Esophagus muscularis mucosa (tissue), 4 donors: ENCODE measurements at regions not wholly inside any gene's neighbourhood (a gene's known extent, or its start where the extent isn't known, plus 50 kb on each side); places are given as distances from the start of the nearest gene placed in this dataset.

Experiments used
- DNase-seq: peaks from one replicate; pipeline ENCODE4 v3.0.0-alpha.2; 2017; ENCODE audit errors: extremely low spot score
- H3K27ac ChIP-seq, 4 donors: fragments of 200-600 bp; sonication (generic); replicated peaks in 1 of 4; 1 replicate in 3 of 4; 2 replicates in 1 of 4; pipeline ENCODE4 v1.5.1; 2016 to 2019; ENCODE audit warnings: mild to moderate bottlenecking in 1 of 4
- H3K27me3 ChIP-seq, 4 donors: fragments of 200-600 bp; sonication (generic); one replicate each; pipeline versions ENCODE4 v1.5.1 to v1.6.0; 2016 to 2019
- H3K36me3 ChIP-seq, 4 donors: fragments of 200-600 bp; sonication (generic); one replicate each; pipeline ENCODE4 v1.5.1; 2016 to 2019
- H3K4me1 ChIP-seq, 4 donors: fragments of 200-600 bp; sonication (generic); one replicate each; pipeline ENCODE4 v1.5.1; 2016 to 2019
- H3K4me3 ChIP-seq, 4 donors: fragments of 200-600 bp; sonication (generic); 1 replicate in 2 of 4; 2 replicates in 2 of 4; pipeline ENCODE4 v1.5.1; 2016 to 2019; ENCODE audit warnings: mild to moderate bottlenecking in 4 of 4, moderate library complexity in 1 of 4
- H3K9me3 ChIP-seq, 4 donors: fragments of 200-600 bp; sonication (generic); 1 replicate in 3 of 4; 2 replicates in 1 of 4; pipeline ENCODE4 v1.5.1; 2016 to 2019
- EP300 ChIP-seq: sonication (generic); formaldehyde crosslinking; IDR thresholded peaks from one replicate; pipeline ENCODE4 v1.6.1; 2017; ENCODE audit warnings: antibody characterized with exemption
- POLR2A ChIP-seq: fragments of 450-650 bp; IDR thresholded peaks from one replicate; pipeline ENCODE4 v1.6.1; 2017; ENCODE audit warnings: antibody characterized with exemption, moderate library complexity, mild to moderate bottlenecking, low read depth
- POLR2AphosphoS5 ChIP-seq, 2 donors: sonication (generic); formaldehyde crosslinking; IDR thresholded peaks; one replicate each; pipeline ENCODE4 v1.6.1; 2017; ENCODE audit warnings: antibody characterized with exemption in 2 of 2
- WGBS: methylation state at CpG from one replicate; pipeline ENCODE4 v1.1.5; 2018; 5-methylcytosine and 5-hydroxymethylcytosine counted together
- intact Hi-C: fragments of 100-400 bp; cut with DNase I; formaldehyde crosslinking; loops from one replicate; pipeline ENCODE4 v1.15.1; 2023
- TF ChIP-seq, protein P1 (sequence below), 3 experiments: fragments of 200-600 bp in 2 of 3; fragments of 450-650 bp in 1 of 3; sonication (generic) in 2 of 3; IDR thresholded peaks; one replicate each; pipeline ENCODE4 v1.5.1; 2017 to 2019; ENCODE audit warnings: antibody characterized with exemption in 3 of 3, mild to moderate bottlenecking in 2 of 3, moderate library complexity in 1 of 3

DNA sequence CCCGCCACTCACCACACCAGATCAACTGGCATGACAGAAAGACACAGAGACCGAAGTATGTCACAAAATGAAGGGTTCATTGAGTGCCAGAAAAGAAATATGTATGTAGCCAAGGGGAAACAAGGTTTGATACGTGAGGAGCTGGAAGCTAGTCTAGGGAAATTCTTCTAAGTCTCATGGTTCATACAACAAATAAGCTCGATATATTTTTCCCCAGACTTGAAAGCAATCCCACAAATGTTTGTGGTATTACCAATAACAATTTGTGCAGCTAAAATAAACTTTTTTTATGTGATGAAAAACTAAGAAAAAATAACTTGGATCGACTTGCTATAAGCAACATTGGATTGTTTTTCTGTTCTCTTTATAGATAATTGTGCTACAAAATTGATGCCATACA lies 777.0 kb downstream of the TSN start:
- no peak overlapping the region for H3K27ac ChIP-seq
- H3K36me3 ChIP-seq, result no peaks in the 10 kb centered on the region
- H3K9me3 ChIP-seq, result no peaks in the 10 kb centered on the region
- no peaks in the 10 kb centered on the region for H3K27me3 ChIP-seq
- intact Hi-C loops, result no loop called here
- H3K4me1 ChIP-seq, result no peaks in the 10 kb centered on the region
- TF ChIP-seq EP300 (no peak), POLR2AphosphoS5 (IDR thresholded peaks at IDR 0.05) (no peak), POLR2A (no peak)
- TF ChIP-seq, protein P1, sequence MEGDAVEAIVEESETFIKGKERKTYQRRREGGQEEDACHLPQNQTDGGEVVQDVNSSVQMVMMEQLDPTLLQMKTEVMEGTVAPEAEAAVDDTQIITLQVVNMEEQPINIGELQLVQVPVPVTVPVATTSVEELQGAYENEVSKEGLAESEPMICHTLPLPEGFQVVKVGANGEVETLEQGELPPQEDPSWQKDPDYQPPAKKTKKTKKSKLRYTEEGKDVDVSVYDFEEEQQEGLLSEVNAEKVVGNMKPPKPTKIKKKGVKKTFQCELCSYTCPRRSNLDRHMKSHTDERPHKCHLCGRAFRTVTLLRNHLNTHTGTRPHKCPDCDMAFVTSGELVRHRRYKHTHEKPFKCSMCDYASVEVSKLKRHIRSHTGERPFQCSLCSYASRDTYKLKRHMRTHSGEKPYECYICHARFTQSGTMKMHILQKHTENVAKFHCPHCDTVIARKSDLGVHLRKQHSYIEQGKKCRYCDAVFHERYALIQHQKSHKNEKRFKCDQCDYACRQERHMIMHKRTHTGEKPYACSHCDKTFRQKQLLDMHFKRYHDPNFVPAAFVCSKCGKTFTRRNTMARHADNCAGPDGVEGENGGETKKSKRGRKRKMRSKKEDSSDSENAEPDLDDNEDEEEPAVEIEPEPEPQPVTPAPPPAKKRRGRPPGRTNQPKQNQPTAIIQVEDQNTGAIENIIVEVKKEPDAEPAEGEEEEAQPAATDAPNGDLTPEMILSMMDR (IDR thresholded peaks at IDR 0.05), result no peak
- 79% methylated on average over 5 of the region's 5 CpGs for WGBS
- H3K4me3 ChIP-seq, result no peak overlapping the region
- DNase-seq, result no peak

DNA sequence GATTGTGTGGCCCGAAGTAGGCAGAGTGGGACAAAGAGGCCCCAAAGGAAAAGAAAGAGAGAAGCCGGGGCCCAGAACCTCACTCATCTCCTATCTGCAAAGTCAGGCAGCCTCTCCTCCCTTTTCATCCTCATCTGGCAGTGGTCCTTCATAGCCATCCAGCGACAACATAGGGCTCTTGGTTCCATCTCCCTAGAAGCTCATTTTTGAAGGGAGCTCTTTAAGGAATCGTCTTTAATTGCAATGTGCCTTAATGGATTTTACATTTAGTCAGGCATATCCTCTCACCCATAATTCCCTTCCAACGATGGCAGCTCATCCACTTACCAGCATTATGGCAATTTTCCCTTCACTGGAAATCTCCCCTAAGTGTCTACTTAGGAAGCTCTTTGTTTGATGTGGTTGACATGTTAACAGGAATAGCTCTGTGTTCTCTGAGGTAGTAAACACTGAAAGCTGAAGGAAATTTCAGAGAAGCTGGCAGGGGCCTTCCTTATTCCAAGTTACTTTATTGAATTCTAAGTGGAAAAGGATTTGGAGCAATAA lies 780.6 kb downstream of the TSN start:
- Histone ChIP-seq H3K9me3 (no peaks in the 10 kb centered on the region), H3K27me3 (no peaks in the 10 kb centered on the region), H3K36me3 (no peaks in the 10 kb centered on the region), H3K27ac (no peak overlapping the region), H3K4me3 (no peak overlapping the region), H3K4me1 (no peaks in the 10 kb centered on the region)
- DNase-seq, result no peak
- TF ChIP-seq POLR2A (no peak), EP300 (no peak), POLR2AphosphoS5 (IDR thresholded peaks at IDR 0.05) (no peak)
- TF ChIP-seq, protein P1 (IDR thresholded peaks at IDR 0.05), result no peak
- WGBS, result 94% methylated on average over 5 of the region's 5 CpGs
- intact Hi-C loops, result no loop called here

DNA sequence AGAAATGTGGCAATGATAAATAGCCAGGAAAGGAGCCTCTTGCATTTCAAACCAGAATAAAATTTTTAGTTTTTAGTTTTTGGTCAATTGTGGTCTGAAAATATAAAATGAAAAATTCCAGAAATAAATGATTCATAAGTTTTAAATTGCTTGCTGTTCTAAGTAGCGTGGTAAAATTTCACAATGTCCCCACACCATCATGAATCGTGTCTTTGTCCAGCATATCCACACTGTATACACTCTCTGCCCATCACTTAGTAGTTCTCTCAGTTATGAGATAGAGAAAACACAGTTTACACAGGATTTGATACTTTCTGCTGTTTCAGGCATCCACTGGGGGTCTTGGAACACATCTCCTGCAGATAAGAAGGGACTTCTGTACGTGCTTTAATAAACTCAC lies 783.9 kb downstream of the TSN start:
- WGBS, result 82% methylated on average over 3 of the region's 3 CpGs
- Histone ChIP-seq H3K4me3 (no peak overlapping the region), H3K36me3 (no peaks in the 10 kb centered on the region), H3K27ac (no peak overlapping the region), H3K27me3 (no peaks in the 10 kb centered on the region), H3K9me3 (no peaks in the 10 kb centered on the region), H3K4me1 (no peaks in the 10 kb centered on the region)
- no peak for DNase-seq
- intact Hi-C loops, result no loop called here
- TF ChIP-seq, protein P1 (IDR thresholded peaks at IDR 0.05), result no peak
- no peak for TF ChIP-seq EP300

DNA sequence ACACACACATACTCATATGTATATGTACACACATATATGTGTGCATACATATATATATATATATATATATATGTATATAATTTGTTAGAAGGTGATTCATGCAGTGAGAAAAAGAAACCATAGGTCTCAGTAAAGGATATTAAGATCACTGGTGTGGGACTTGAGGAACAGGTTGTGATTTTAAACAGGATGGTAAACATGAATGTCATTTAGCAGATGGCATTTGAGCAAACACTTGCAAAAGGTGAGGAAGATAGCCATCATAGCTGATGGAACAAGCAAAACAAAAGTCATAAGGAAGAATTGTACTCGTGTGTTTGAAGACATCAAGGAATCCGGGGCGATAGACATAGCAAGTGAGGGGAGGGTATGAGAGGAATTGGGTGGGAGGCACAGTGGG lies 784.5 kb downstream of the TSN start:
- no peak for DNase-seq
- Histone ChIP-seq H3K36me3 (no peaks in the 10 kb centered on the region), H3K27ac (no peak overlapping the region), H3K9me3 (no peaks in the 10 kb centered on the region), H3K27me3 (no peaks in the 10 kb centered on the region), H3K4me3 (no peak overlapping the region), H3K4me1 (no peaks in the 10 kb centered on the region)
- intact Hi-C loops, result no loop called here
- TF ChIP-seq, protein P1 (IDR thresholded peaks at IDR 0.05), result no peak
- TF ChIP-seq EP300 (no peak), POLR2AphosphoS5 (IDR thresholded peaks at IDR 0.05) (no peak), POLR2A (no peak)
- WGBS, result 85% methylated on average over 3 of the region's 3 CpGs

- Histone ChIP-seq H3K4me3 (no peak overlapping the region), H3K27me3 (no peaks in the 10 kb centered on the region), H3K9me3 (no peaks in the 10 kb centered on the region), H3K4me1 (no peaks in the 10 kb centered on the region), H3K27ac (no peak overlapping the region), H3K36me3 (no peaks in the 10 kb centered on the region)
- TF ChIP-seq POLR2AphosphoS5 (IDR thresholded peaks at IDR 0.05) (no peak), EP300 (no peak), POLR2A (no peak)
- TF ChIP-seq, protein P1 (IDR thresholded peaks at IDR 0.05), result no peak
- DNase-seq, result no peak
- intact Hi-C loops, result no loop called here
- WGBS, result 84% methylated on average over 6 of the region's 6 CpGs
These were observed 786.8 kb downstream of the TSN start for GRCh38 chr2:122542236-122542635.
